NCI-H2227 treated with DMSO at 0.1 percent for 48 hours (cell line): ENCODE measurements at regions not wholly inside any gene's neighbourhood (a gene's known extent, or its start where the extent isn't known, plus 50 kb on each side); places are given as distances from the start of the nearest gene placed in this dataset.

Experiments
- DNase-seq: peaks from one replicate; lab custom pipeline; 2025; lab: John Stamatoyannopoulos, UW

DNA sequence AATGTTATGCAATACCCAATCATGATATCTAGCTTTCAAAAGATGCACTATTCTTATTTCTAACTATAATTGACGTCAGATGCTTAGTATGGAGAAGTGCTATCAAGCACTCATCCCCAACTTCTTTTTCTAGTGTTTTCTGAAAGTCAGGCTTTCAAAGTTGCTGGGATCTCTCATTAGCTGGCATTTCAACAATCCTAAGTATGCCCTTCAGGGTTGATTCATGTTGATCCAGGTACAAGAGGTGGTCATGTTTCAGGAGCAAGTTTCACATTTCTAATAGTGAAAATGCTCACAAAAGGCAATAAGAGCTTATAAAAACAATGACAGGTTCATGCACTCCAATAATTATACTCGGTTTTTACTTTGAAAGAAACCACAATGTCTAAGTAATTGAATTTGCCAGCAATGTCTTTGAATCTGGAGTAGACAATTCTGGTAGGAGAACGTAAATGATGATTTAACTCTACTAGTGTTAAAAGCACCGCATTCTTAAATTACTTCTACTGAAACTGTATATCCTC, 193.7 kb upstream of the KHDRBS2 start:
- DNase-seq = no peak

DNA sequence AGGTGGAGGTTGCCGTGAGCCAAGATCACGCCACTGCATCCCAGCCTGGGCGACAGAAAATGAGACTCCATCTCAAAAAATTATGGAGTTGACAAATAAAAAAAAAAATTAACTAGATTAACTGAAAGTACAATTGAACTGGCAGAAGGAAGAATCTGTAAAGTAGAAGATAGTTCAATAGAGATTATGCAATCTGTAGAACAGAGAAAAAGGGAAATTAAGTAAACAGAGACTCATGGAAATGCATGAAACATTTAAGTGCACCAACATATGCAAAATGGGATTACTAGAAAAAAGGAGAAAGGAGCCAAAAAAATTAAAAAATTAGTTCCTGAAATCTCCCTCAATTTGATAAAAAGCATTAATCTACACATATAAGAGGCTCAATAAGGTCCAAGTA, 188.8 kb upstream of the KHDRBS2 start:
- DNase-seq = no peak

DNA sequence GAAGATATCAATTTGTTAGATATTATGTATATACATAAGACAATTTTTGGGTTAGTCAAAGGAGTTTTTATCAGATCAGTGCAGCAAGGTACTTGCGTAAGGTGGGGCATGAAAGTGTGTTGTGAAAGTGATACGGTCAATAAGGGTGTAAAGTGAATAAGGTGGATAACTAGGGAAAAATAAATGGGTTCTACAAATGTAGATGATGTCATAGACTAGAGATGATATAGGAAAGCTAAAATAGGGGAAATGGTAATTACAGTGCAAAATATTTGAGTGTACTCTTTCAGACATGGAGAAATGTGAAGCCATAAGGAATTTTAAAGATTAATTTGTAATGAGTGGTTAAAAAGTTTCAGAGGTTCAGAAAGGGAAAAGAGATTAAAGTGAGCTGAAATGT, 180.6 kb upstream of the KHDRBS2 start:
- DNase-seq = no peak

DNA sequence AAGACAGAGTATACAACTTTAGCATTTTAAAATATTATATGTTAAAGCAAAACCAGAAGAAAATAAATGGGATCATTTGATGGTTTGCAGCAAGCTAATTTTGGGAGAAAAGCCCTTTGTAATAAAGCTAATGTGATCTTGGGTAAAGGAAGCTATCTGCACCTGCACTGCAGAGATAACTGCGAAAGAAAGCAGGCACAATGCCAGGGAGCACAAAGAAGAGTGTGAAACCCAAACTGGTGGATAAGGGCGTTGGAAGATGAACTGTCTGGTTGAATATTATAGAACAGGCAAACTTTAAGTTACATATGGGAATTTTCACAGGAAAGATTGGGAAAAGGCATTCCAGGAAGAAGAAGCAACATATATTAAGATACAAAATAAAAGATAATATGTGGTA, 179.2 kb upstream of the KHDRBS2 start:
- no peak for DNase-seq

DNA sequence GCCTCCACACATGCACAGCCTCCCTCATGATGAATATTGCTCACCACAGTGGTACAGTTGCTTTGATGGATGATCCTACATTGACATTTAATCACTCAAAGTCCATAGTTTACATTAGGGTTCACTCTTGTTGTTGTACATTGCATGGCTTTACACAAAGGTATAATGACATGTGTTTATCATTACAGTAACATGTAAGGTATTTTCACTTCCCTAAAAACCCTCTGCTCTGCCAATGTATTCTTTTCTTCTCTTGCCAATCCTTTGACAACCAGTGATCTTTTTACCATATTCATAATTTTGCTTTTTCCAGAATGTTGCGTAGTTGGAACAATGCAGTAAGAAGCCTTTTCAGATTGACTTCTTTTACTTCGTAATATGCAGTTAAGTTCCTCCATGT, 166.6 kb upstream of the KHDRBS2 start:
- no peak for DNase-seq

DNA sequence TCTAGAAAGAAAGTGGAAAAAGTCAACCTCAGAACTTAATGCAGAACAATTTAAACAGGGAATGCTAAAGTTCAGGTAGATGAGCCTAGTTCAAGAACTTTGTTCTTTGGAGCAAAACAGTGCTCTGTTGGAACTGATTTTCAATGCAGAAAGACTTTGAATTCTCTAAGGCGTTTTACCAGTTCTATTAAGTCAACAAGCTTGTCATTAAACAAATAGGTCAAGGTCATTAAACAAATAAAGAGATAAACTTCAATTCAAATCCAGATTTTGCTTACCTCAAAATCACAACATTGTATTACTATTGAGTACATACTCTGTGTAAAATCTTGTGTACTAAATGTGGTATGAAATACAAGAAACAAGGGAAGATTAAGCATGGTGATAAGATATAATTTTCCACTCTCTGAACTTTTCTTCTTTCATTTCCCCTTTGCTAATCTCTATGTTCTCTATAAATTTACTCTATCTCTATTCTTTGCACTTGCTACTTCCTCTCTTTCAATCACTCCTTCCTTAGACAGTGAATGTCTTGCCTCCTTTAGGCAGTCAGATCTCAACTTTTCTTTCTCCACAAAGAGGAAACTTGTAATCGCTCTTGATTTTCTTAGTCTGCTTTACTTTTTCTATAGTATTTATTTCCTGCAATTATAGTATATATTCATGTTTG, 160.8 kb upstream of the KHDRBS2 start:
- no peak for DNase-seq

DNA sequence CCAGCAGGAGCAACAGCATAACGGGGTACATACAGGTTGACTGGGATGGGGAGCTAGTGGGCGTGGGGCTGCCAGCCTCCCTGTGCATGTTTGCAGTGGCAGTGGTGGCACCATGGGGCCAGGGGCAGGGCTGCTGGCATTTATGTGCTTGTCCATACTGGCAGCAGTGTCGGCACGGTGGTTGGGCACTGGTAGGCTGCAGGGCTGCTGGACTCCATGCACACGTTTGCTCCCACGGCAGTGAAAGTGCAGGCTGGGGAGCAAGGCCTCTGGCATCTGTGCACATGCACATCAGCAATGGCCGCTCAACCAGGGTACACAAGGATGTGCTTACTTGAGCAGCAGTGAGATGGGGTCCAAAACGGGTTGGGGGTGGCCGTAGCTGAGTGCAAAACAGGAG, 159.5 kb upstream of the KHDRBS2 start:
- no peak for DNase-seq

DNA sequence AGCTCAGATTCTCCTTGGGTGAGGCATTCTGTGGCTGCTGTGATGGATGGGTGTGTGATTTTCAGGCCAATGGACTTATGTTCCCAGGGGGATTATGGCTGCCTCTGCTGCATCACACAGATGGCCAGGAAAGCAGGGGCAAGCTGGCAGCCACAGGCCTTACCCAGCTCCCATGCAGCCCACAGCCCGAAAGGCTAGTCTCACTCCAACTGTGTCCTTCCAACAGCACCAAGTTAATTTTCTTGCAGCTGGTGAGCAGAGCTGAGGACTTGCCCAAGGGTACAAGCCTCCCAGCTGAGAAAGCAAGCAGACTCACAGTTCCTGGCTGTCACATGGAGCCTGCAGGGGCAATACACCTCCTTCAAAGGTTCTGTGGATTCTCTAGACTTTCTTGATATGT, 155.2 kb upstream of the KHDRBS2 start:
- DNase-seq = no peak

DNA sequence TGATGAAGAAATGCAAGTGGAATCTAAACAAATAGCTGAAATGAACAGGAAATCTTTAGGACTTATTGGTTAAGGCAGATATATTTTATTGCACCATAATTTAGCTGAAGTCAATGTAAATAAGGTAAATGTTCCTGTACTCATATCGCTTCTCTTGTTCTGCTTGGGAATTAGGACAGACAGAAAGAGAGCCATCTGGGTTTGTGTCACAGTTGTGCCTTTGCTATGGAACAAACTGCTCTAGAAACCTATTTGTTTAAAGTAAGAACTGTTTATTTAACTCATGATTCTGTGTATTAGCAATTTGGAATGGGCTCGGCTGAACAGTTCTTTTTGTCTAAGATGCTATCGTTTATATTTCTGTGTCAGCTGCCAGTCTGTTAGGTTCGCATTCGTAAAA, 143.8 kb upstream of the KHDRBS2 start:
- no peak for DNase-seq

DNA sequence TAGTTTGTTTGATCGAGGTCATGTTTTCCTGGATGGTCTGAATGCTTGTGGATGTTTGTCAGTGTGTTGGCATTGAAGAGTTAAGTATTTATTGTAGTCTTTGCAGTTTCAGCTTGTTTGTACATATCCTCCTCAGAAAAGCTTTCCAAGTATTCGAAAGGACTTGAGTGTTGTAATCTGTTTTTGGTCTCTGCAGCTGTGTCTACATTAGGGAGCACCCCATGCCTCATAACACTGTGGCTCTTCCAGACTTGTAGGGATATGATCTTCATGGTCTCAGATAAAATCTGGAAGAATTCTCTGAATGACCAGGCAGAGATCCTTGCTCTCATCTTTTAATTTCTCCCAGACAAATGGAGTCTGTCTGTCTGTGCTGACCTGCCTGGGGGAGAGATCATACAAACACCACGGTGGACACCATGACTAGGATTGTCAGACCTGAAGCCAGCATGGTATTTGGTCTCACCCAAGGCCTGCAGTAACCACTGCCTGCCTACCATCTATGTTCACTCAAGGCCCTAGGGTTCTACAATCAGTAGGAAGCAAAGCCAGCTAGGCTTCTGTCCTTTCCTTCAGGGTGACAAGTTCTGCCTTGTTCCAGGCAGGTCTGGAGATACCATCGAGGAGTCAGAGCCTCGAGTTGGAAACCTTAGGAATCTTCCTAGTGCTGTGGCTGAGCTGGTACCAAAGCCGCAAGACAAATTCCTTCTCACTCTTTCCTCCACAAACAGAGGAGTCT, 114.7 kb upstream of the KHDRBS2 start:
- no peak for DNase-seq

DNA sequence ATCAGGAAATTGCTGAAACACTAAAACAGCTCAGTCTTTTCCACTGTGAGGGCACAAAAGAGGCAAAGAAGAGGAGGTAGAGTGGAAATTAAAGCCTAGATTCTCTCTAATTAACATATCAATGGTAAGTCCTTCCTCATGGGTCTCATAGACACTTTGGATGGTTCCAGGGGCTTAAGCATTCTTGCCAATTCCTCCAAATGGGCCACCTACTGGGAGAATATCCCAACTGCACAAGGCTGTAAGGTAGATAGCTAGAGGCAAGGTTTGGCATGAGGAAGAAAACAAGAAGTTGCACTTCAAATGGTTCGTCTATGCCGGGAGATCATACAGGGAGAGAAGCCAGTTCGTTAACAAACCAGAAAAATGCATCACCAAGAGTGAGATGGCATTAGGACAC, 107.6 kb upstream of the KHDRBS2 start:
- DNase-seq = no peak

DNA sequence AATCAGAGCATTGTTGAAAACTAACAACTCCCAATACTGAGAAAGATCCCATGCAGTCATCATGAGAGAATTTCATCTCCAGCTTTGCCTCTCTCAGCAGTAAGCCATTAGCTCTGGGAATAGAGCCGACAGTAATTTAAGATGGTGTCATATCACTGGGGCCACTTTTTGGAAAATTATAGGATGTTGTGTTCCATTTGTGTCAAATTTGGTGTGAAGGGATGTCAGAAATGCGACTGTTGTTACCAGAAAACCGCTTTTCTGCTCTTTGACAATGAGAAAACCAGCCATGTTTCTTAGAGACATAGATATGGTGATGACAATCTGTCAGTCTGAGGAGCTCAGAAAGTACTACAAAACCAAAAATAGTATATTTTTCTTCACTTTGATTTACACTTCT, 106.3 kb upstream of the KHDRBS2 start:
- DNase-seq = no peak

DNA sequence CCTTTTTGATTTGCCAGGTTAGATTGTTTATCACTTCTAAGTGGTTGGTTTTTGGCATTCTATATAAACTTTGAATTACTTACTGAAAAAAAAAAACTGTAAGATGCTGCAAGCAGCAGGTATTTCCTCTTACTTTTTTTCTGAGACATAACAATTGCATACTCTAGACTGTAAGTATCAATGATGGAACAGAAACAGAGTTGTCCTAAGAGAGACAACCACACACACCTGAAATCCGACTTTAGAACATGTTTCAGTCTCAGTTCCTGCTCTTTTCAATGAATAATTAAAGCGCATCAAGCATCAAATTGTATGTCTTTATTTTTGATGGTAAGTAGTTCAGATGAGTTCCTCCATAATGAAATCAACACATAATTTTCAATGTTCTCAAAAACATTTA, 105.3 kb upstream of the KHDRBS2 start:
- no peak for DNase-seq

DNA sequence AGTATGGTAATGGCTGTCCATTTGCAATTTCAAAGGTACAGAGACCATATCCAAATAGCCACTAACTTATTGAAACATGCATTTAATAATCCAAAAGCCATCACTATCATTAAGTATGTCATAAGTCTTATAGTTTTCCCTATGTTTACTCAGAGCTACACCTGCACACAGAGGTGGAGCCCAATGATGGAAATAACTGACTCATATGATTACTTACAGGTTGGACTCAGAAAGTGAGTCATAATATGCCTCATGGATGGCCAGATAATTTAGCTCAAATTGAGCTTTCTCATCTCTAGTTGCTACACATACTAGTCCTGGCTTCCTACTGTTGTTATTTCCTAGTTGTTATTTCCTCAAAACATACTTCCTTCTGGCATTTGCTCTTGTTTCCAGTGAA, 104.4 kb upstream of the KHDRBS2 start:
- no peak for DNase-seq

DNA sequence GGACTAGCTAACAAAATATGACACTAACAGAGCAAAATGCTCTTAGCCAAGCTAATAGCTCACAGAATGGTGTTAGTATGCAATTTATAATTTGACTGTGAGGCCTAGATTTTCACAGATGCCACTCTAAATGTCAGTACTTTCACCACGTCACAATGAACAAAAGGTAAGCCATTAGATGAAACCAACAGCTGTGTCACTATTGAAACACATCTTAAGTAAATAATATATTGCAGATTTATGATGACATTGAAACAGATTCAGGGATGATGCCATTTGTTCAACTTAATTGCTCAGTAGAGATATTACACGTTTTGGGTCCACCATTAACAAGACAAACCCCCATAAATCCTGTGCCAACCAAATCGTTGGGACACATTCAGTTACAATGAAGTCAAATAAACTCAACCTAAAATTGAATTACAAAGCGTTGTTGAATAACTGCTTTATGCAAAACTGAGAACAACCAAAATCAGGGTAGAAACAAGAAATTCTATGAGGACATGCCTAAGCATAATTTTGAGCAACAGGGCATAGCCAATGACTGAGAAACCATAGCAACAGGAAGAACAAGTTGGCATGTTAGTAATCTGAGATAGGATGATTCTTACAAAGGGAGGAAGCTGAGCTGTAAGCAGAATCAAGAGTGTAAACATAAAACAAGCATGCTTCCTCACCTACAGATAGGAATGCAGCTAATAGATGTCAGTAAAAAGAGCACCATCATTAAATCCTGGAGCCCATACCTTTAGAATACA, 85.6 kb upstream of the KHDRBS2 start:
- DNase-seq = no peak

DNA sequence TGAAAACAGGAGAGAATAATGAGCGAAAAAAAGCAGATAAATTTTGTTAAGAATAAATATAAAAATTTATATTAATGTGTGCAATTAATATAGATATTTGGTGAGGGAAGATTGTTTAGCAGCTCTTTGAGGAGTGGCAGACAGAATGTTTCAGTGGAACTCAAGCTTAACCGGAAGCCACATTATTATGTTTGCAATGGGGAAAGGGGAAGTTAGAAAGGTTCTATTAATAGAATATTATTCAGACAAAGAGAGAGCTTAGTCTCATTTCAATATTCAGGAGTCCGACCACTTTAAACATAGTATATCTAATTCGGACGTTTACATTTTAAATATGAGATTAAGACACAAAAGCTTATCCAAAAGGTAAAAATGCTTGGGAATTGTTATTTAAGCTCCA, 81.6 kb upstream of the KHDRBS2 start:
- DNase-seq = no peak

DNA sequence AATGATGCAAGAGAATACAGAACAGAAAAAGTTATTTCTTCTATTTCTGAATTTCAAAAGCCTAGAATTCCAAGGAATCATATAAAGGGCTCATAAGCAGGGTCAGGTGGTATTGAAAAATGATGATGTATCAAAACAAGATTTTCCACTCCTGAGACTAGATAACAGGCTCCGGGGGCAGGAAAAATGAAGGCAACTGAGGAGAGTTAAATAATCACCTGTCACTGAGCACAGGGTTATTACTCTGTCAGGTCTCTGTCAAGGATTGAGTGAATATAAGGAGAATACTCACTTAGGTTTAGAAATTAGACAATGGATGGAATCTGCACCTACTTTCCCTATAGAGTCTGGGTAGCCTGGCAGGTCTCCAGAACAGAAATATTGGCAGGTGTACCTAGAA, 76.1 kb upstream of the KHDRBS2 start:
- no peak for DNase-seq

DNA sequence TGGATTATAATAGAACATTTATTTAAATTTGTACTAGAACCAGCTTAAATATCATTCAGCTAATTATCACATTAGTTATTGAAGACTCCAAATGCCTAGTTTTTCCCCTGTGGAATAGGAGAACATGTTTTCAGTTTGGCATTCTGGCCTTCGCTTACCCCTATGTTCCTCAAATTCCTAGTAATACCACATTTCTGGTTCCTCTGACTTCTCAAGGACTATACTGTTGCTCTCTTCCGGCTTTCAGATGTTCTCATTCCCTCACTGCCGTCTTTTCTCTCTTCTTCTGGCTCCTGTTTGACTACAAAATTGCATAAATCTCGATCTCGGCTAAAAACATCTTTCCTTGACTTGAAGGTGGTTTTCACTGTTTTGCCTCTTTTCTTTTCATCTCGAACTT, 71.8 kb upstream of the KHDRBS2 start:
- no peak for DNase-seq

DNA sequence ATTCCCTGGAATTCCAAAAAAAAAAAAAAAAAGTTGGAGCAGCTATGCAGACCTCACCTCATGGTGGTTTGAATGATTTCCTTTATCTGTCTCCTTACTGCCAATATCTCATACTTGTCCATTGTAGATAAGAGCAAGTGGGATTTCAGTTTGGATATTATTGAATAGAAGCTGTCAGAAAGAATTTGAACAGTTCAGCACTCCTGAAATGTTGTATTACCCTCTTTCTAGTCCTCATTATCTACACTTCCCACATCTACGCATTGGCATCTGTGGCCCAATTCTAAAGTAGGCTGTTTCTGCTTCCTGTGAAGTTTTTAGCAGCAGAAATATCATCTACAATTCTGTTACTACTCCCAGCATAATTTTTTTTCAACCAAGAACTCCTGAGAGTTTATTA, 68.2 kb upstream of the KHDRBS2 start:
- DNase-seq = no peak

DNA sequence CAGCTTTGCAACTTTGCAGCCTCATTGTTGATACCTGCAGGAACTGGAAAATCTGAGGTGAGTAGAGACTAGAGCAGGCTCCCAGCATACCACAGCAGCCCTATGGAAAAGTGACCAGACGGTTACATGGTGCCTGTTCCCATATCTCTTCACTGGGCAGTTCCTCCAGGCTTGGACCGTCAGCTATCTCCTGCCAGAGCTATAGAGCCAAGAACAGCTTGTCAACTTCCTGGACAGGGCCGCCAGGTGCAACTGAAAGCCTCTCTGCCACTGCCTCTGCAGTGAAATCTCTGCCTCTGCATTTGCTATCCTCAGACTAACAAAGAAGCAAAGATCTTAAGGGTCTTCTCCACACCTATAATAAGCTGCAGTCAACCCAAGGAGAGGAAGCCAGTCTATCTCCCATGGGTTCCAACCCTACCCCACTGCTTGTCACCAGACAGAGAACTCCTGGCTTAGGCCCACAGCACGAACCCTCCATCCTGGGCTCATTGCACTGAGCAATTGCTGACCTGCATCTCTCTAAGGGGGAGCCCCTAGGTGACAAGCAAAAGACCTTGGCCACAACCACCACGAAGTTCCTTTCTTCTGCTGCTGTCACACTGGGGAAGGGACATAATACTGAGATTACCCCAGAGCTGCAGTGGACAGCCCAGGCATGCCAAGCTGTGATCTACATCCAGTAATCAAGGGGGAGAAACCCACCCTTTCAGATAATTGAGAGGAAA, 60.1 kb upstream of the KHDRBS2 start:
- DNase-seq = no peak

DNA sequence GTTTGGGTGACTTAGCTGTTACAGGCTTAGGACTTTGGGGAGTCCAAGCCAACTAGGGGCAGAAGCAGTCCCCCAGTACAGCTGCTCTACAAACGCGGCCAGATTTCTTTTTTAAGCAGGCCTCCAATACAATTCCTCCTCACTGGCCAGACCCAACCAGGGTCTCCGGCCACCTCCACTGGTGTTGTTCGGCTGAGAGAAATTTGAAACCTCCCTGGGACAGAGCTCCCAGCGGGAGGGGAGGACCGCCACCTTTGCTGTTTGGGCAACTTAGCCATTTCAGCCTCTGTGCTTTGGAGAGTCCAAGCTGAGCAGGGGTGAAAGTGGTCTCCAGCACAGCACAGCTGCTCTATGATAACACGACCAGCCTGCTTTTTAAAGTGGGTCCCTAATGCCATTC, 59.4 kb upstream of the KHDRBS2 start:
- no peak for DNase-seq

DNA sequence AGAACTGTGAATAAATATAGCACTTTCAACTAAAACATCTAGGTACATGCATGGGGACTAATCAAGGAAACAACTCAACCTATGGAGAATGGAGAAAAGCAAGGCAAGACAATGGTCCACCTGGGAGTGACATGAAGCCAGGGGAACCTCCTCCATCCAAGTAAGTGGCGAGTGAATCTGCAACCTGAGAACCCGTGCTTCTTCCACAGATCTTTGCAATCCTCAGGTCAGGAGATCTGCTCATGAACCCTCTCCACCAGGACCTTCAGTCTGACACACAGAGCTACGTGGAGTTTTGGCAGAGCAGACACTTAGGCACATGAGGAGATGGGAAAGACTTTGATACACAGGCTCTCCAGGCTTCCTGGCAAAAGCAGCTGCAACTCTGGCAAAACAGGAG, 58.8 kb upstream of the KHDRBS2 start:
- DNase-seq = no peak
